Activated effector memory CD4-positive, alpha-beta T cell treated with anti-CD3 and anti-CD28 coated beads, Interleukin-2, amount 50 U/mL, for 16 hours (primary cell): ENCODE measurements at regions not wholly inside any gene's neighbourhood (a gene's known extent, or its start where the extent isn't known, plus 50 kb on each side); places are given as distances from the start of the nearest gene placed in this dataset.

Experiments used
- DNase-seq: peaks from one replicate; pipeline ENCODE4 v3.0.0-alpha.2; 2020

DNA sequence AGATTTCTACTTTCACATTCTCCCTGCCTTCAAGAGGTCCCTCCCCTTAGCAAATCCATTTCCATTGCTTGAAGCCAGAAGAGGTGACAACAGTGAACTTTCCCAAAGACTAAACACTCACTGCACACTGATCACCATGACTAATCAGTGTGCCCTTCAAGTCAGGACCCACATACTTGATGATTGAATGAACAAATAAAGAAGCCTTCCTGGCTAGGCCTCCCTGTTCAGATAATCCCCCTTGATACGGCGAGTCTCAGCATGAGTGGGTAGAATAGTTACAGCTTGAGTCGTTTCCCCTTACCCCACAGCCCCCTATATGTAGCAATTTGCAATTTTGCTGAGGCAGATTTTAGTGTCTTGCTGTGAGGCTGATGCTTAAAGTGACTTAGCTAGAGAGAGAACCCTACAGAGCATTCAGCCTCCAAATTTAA lies 102.2 kb downstream of the UNC5CL start:
- no peak for DNase-seq

DNA sequence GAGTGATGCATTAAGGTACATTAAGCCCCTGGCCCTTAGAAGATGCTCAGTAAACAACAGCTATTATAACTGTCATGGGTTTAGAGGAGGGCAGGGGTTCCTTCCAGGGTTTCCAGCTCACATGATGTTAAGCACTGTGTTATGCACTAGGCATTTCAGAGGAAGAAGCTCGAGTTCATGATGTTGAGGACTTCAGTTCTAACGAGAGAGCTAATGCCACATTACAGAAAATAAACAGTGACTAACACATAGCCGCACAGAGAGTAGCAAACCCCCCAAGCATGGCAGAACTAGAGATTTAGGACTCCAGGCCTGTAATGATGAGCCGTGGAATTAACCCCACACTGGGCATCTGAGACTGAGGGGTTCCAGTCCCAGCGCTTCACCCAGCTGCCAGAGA lies 105.2 kb downstream of the UNC5CL start:
- DNase-seq = no peak

DNA sequence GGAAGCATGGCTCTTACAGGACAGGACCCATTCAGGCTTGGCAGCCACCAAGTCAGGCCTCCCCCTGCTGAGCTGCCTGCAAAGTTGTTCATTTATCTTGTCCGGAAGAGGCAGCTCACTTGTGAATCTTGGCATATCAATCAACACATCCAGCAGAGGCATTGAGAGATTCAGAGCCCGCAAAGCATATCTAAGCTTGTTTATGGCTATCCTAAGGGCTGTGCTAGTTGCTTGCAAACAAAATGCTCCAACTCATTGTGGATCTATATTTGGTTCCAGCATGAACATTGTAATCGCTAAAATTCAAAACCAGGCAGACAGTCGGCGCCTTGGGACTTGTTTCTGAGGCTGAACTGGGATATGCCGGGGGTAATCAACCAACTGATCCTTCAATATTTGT lies 106.1 kb downstream of the UNC5CL start:
- DNase-seq = no peak

DNA sequence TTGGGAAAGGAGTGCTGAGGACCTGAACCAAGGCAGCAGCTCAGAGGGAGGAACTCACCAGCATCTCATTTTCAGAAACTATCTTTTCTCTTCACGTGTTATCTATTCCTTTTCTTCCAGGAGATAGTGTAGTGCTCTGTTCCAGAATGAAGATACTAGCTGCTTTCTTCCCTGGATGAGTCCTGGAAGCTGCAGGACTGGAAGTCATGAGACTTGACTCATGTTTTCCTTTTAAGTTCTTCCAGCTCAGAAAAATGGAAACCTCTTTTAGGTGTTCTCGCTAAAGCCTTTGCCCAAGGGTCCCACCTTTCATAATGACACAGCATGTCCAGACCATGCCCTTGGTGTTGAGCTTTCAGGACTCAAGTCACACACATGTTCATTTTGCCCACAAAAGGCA lies 106.7 kb downstream of the UNC5CL start:
- no peak for DNase-seq

DNA sequence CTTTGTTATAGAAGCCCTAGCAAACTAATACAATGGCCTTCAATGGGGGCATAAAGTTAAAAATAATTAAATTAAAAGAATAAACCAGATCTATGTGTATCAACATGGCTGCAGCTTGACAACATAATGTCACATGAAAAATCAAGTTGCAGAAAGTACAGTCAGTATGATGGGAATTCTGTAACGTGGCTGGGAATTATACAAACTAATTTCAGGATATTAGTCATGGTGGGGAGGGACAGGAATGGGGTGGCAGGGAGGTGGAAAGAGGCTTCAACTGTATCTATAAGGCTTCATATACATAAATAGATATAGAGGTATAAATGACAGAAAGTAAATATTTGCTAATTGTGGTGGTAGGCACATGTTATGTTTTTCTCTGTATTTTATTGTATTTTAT lies 107.1 kb downstream of the UNC5CL start:
- DNase-seq = no peak

DNA sequence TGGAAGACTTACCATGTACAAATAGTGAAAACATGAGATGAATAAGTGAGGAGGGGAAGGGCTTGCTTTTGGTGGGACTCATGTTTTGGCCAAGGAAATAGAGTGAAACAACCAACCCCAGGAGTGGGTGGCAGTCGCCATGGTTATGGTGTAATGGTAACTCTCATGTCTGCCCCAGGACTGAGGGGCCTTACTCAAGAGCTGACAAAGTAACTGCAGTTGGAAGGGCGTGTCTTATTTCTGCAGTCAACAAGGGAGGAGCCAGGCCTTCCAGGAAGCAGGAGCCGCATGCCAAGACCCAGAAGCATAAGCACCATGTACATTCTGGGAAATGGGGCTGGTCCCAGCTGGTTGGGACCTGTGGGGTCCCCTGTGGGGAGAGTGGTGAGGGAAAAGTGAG lies 108.5 kb downstream of the UNC5CL start:
- no peak for DNase-seq

DNA sequence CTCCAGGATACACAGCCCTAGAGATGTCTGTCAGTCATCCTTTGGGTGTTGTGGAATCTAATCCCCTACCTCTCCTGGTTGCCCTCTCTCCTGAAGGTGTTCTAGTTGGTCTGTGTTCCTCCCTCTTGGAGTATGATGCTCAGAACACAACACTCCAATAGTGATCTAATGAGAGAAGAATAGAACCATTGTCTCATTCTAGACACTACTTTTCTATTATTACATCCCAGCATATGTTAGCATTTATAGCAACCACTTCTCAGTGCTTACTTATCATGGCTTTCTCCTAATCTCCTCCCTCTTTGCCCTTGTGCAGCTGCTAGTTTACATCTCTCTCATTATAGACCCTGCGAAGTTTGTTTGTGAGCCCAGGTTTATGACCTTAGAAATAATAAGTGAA lies 109.0 kb downstream of the UNC5CL start:
- DNase-seq = no peak

DNA sequence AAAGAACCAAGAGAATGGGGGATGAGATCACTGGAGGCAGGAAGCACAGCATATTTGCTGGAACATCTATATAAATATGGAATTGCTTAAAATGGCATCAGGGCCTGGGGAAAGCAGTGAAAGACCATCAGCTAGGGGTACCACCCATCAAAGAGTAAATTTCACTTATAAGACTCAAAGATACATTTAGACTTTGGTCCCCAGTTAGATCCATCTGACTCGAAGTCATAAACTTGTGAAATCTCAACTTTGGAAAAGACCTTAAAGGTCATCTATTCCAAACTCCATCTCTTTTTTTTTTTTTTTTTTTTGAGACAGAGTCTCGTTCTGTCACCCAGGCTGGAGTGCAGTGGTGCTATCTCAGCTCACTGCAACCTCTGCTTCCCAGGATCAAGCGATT lies 109.8 kb downstream of the UNC5CL start:
- DNase-seq = no peak

DNA sequence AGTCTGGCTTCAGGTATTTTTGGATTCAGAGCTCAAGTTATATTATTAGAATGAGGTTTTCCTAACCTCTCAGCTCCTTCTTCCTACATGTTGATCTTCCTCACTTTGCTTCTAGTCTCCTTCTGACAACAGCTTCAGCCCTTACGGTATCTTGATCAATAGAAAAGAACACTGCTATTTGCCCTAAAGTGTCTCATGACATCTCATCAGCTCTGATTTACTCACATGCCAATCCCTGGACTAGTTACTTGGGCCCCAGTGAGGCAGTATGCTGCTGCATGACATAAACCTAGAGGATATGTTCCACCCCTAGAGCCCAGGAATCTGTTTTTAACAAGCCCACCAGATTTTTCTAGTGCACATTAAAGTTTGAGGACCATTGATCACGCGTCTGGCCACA lies 110.3 kb downstream of the UNC5CL start:
- no peak for DNase-seq

DNA sequence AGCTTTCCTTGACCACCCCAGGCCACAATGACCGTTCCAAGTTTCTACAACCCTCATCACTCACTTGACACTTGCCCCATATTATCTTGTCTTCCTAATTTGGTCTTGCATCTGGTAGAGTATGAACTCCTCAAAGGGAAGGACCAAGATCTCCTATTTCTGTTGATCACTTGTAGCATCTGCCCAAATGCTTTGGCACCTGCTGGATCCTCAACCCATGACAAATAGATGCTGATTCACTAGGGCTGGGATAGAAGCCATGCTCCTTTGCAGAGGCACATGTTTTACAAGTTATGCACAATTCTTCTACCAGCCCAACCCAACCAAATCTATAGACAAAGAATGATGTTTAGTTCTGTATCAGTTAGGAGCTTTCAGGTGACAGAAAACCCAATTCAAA lies 110.7 kb downstream of the UNC5CL start:
- DNase-seq = no peak

DNA sequence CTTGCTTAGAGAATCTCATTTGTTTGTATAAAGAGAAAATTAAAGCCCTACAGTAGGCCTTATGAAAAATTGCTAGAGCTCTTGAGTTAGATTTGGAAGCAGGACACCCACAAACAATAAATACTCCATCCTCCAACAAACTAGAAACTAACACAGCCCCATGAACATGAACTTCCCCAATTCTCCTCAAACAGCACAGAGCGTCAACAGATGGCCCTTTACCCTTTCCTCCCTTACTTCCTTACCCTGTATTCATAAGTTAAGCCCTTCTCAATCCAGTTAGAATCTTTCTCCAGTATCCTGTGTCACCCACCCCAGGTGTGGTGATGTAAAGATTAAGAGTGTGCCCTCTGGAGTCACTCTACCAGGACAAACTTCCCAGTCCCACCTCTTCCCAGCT lies 113.7 kb downstream of the UNC5CL start:
- no peak for DNase-seq

DNA sequence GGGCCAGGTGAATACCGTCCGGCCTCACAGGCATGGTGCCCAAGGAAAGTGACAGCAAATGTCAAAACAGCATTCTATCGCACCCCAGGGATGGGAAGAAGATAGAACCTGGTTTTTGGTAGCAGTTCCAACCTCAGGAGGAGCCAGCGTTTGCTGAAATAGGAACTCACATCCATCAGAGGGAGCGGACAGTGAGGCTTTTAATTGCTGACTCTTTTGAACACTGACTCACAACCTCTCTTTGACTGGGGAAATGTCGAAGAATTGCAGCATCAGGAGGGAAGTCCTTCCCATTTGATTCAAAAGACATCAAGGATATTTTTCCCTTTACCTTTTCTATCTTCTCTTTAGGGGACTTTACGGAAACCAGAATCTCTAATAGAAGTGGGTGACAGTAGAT lies 114.2 kb downstream of the UNC5CL start:
- DNase-seq = no peak

DNA sequence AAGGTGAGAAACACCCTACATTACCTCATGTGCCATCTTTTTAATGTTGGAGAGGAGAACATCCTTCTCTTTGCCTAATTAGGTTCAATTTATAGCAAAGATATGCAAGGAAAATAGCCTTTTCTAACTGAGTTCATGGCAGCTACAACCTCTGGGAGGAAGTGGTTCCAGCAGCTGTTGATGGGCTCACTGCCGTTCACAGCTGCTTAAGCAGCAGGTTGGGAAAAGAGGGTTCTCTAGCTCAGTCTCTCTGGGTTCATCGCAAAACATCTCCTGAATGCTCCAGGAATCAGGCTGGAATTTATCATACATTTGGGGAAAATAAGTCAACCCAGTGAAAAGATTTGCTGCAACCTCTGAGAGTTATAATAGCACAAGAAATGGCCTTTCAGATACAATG lies 115.1 kb downstream of the UNC5CL start:
- no peak for DNase-seq

DNA sequence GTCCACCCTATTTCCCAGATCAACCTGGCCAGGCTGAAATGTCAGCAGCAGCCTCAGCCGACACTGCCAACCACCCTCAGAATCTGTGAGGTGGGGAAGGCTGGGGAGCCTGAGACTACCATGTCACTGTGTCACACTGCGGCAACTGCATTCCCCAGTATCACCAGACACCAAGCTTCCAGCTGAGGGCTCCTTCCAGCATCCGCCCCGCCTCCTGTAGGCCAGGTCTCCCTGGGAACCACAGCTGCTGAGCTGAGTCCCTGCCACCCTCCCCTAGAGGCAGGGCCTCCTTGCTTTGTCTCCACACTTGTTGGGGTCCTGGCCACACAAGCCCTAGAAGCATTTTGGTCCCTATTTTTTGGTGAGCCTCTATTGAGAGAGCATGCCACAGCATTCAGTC lies 115.7 kb downstream of the UNC5CL start:
- DNase-seq = no peak

DNA sequence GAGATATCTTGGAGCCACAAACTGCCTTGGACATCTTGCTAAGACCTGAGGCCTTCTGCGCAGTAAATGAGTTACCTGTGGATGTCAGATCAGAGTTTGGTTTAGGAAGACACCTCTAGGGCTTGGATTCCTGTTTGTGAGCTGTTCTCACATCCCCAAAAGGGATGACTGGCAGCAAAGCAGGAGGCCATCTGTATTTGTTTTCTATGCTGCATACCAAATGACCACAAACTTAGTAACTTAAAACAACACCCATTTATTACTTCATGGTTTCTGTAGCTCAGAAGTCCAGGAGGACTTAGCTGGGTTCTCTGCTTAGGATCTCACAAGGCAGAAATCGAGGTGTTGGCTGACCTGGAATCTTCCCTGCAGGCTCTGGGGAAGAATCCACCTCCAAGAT lies 116.7 kb downstream of the UNC5CL start:
- DNase-seq = no peak

DNA sequence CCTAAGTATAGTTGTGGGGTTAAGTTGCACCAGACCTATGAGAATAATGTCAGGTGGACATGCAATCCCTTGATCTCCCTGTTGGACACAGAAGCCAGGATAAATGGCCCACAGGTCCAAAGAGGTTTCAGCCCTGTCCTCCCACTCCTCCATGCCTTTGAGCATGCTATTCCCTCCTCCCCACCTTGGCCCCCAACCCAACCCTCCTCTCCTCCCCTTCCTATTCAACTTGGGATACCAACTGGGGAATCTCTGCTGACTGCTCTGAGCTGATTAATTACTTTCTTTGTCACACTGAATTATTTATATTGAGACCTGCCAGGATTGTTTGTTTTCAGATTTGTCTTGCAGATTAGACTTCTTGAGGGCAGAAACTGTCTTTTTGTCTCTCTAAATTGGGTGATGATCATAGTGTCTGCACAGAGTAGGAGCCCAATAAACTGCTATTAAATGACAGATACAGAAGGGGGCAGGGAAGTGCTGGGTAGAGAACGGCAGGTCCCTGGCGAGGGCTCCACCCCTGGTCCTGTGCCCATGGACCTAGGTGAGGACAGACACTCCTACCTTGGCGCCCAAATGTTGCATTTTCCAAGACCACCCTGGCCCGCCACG lies 120.9 kb downstream of the UNC5CL start:
- no peak for DNase-seq

DNA sequence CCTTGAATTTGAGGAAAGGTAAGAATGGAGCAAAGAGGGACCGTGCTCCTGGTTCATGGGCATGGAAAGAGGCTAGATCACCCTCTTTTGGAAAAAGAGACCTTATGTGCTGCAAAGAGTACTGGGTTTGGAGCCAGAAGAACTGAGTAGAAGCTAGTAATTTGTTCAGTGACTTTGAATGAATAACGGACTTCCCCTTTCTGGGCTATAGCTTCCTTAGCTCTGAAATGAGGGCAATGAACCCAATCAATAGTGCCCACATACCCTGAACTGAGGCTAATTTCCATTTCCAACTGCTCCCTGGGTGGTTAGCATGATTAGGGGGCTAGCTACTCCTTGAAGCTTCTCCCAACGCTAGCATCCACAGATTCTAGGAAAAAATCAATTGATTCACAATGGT lies 121.4 kb downstream of the UNC5CL start:
- no peak for DNase-seq

DNA sequence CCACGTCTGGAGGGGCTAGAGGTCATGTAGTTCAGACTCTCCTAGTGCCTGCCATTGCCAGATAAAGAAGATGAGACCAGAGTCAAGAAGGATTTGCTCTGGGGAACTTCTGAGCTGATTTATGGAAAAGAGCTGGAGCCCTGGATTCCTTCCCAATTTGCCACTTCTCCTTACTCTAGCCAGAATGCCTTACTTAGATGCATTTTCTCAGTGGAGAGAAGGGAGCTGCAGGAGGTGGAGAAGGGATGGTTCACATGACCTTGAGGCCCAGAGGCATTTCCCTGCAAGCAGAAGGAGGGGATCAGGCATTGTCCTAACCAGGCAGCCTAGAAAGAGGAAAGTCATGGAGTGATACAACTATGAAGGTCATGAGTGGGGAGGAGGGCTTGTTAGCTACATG lies 122.2 kb downstream of the UNC5CL start:
- DNase-seq = no peak

DNA sequence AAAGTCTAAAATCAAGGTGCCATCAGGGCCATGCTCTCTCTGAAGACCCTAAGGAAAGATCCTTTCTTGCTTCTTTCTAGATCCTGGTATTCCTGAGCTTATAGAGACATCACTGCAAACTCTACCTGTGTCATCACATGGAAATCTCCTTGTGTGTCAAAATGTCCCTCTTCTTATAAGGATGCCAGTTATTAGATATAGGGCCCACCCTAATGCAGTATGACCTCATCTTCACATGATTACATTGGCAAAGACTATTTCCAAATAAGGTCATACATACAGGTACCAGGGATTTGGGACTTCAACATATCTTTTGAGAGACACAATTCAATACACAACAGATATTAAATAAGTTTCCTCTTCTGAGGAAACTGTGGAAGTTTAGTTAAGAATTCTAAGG lies 123.9 kb downstream of the UNC5CL start:
- DNase-seq = no peak

DNA sequence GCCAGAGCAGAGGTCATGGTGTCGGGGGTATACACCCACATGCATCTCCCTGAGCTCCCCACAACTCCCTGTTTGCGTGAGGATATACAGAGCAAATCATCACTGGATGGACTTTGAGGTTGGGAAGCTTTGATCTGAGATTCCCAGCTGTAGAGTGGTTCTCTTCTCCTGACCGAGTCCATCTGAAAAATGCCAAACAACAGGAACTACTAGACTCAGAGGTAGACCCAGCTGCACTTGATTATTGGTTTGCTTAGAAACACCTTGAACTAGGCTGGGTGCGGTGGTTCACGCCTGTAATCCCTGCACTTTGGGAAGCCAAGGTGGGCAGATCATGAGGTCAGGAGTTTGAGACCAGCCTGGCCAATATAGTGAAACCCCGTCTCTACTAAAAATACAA lies 125.0 kb downstream of the UNC5CL start:
- DNase-seq = no peak

DNA sequence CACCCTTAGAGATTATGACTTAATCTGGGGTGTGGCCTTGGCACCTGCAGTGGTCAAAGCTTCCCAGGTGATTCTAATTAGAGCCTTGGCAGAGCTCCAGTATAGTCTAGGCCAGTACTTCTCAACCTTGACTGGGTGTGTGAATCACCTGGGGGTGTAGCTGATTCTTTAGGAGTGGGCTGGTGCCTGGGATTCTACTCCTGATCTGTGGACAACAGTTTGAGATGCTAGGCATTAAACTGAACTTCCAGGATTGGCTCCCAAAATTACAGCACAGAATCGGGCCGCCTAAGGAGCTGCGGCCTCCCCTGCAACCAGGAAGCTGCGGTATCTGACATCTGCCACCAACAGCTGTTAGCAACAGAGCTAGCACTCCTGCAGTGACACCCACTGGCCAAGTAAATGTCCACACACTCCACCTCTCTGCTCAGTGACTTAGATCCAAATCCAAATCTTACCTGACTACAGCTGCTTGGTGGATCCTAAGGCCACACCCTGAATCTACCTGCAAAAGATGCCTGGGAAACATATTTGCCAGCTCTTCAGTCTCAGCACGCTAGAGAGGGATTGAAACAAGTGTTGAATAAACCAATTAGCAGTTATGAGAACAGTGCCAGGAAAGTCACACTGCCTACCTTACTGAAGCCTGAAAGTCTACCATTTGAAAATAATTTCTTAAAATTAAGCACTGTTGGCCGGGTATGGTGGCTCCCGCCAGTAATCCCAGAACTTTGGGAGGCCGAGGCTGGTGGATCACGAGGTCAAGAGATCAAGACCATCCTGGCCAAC lies 126.7 kb downstream of the UNC5CL start:
- no peak for DNase-seq

DNA sequence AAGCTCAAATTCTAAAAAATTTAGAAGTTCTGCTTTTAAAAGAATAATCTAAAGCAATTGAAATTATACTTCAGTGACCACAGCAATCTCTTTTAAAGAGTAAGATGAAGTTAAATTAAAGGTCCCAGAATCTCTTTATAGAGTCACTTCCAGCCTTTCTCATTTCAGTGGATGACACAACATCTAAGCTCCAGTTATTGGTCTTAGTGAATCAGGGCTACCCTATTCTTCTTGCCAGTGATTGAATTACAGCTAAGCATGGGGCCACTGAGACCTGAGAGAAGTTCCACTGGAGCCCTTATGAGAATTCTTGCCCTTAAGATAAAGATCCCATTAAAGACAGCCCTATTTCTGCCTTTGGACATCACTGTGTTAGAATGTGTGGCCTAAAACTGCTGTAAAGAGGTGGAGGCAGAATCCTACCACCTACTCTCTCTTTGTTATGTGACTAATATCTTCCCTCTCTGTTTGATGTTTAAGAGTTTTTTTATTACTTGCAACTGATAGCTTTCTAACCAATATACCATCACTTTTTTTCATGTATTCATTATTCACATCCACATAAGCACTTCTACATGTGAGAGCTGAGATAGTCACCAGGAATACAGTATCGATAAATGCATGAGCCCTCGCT lies 128.6 kb downstream of the UNC5CL start:
- no peak for DNase-seq

DNA sequence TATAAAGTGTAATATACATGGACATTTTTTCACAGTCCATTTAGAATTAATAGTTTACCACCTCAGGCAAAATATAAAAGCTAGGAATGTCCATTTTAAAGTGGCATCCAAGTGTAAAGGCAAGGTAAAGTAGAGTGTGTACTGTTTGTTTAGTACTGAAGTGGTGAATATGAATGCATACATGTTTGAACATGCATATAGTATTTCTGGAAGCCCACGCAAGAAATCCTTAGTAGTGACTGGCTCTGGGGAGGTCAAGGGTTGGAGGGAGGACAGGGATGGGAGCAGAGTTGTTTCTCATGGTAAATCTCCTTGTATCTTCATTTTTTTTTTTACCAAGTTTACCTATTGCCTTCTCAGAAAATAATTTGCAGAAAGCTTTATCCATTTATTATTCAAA lies 129.2 kb downstream of the UNC5CL start:
- no peak for DNase-seq

DNA sequence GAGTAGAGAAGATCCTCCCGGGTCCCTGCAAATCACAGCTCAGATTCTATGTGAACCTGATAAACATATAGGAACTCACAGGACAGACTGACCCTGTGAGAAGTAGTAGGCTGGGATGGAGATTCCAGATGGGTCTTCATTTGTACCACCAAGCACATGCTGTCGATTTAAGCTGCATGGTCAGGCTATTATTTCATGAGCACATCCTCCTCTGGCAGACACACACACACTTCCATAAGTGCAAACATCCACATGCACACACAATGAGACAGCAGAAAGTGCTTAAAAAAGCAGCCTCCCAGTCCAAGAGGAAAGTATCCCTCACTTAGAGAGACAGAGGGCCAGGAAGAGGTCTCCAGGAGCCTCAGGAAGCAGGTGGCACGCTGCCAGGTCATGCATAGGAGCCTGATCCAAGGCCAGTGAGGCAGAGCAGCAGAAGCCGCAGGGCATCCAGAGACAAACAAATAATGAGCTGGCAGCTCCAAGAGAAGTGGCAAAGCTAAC lies 131.8 kb downstream of the UNC5CL start:
- no peak for DNase-seq
